T-helper 2 cell treated with Interferon-gamma antibody and Interleukin-4, amounts not matched to agents 5 μg/mL and 100 μg/mL, for 36 hours (primary cell): ENCODE measurements at regions not wholly inside any gene's neighbourhood (a gene's known extent, or its start where the extent isn't known, plus 50 kb on each side); places are given as distances from the start of the nearest gene placed in this dataset.

Source experiments
- DNase-seq: peaks from one replicate; pipeline ENCODE4 v3.0.0; 2021; ENCODE audit warnings: low spot score
- H3K27ac Mint-ChIP-seq: one replicate; pipeline ENCODE4 v1.8.0; 2021; ENCODE audit warnings: mild to moderate bottlenecking, mixed read lengths
- H3K27me3 Mint-ChIP-seq: one replicate; pipeline ENCODE4 v1.8.0; 2021; ENCODE audit warnings: low read depth, mixed read lengths
- H3K36me3 Mint-ChIP-seq: one replicate; pipeline ENCODE4 v1.8.0; 2021; ENCODE audit warnings: low read depth, mixed read lengths
- H3K4me1 Mint-ChIP-seq: one replicate; pipeline ENCODE4 v1.8.0; 2021; ENCODE audit warnings: low read depth, mixed read lengths
- H3K4me3 Mint-ChIP-seq: one replicate; pipeline ENCODE4 v1.8.0; 2022; ENCODE audit warnings: mild to moderate bottlenecking, moderate library complexity, mixed read lengths
- H3K9me3 Mint-ChIP-seq: one replicate; pipeline ENCODE4 v1.8.0; 2021; ENCODE audit warnings: mixed read lengths

DNA sequence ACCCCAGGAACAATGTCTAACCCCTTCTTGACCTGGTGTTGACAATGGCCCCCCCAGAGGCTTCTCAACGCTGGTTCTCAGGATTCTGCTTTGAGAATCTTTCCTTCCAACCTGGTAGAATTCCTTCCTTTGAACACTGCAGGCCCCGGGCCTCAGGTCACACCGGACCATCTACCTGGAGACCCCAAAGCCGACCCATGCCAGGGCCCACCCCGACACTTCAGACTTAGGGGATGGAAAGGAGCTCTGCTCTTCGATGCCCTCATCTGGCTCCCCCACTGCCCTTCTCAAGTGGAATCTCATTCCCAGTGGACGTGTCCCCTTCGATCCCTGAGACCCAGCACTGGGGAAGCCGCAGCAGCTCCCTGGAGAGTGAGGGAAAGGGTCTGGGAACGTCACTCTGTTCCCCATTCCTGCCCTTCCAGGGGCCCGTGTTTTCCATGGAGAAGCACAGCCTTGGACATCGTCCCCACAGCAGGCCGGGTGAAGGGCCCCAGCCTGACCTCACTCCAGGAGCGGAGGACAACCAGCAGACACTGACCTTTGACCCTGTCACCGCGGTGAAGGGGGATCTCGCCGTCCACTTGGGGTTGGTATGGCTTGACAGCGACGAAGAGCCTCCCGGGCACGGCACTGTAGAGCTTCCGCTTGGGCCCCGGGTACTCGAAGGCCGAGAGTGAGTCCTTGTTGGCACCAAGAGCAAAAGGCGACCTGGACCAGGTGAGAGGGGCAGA, 408.3 kb downstream of the CTTN start:
- Mint-ChIP-seq H3K36me3 (no peaks in the 10 kb centered on the region), H3K27ac (no peak overlapping the region), H3K4me3 (no peak overlapping the region), H3K27me3 (no peaks in the 10 kb centered on the region), H3K9me3 (no peaks in the 10 kb centered on the region), H3K4me1 (no peaks in the 10 kb centered on the region)
- DNase-seq: no peak

DNA sequence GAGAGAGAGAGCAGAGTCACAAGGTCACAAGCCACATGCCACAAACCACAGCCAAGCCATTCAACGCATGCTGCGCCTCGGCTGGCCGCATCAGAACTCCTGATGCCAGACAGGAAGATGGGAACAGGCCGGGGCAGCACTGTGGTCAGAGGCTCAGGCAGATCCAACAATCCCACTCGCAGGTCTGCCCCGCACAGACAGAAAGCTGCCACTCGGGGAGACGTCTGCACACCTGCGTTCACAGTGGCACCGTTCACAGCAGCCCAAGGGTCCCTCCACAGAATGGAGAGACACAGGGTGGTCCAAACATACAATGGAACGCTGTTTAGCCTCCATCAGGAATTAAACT, 408.8 kb downstream of the CTTN start:
- no peaks in the 10 kb centered on the region for H3K36me3 Mint-ChIP-seq
- DNase-seq: no peak
- H3K27me3 Mint-ChIP-seq: no peaks in the 10 kb centered on the region
- H3K4me3 Mint-ChIP-seq: no peak overlapping the region
- no peaks in the 10 kb centered on the region for H3K4me1 Mint-ChIP-seq
- no peaks in the 10 kb centered on the region for H3K9me3 Mint-ChIP-seq
- no peak overlapping the region for H3K27ac Mint-ChIP-seq

DNA sequence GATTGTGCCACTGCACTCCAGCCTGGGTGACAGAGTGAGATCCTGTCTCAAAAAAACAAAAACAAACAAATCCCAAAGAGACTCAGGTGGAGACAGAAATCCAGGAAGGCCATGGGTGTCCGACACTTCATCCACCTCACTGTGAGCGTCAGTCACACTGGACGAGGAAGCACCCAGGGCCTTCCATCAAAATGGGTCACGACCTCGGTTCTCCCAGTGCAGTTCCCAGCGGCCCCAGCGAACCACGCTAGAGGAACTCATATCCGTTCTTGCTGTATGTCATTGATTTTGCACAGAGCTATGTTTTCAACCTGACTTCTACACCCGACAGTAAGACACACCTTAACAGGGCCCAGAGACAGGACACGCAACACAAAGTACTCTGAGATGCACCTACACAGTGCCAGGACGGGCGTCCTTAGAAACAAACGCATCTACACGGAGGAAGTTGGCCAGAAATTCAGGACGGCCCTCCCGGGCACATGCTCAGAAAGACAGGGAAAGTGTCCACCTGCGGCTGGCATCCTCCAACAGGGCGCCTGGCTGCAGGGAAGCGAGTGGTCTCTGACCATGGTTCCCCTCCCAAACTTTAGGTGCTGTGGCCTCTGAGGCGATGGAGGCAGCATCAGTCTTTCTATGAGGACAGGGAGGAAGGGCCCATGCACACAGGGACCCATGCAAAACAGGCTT, 410.5 kb downstream of the CTTN start:
- H3K4me3 Mint-ChIP-seq: no peak overlapping the region
- no peak for DNase-seq
- no peaks in the 10 kb centered on the region for H3K27me3 Mint-ChIP-seq
- H3K27ac Mint-ChIP-seq: no peak overlapping the region
- H3K36me3 Mint-ChIP-seq: no peaks in the 10 kb centered on the region
- no peaks in the 10 kb centered on the region for H3K9me3 Mint-ChIP-seq
- no peaks in the 10 kb centered on the region for H3K4me1 Mint-ChIP-seq

DNA sequence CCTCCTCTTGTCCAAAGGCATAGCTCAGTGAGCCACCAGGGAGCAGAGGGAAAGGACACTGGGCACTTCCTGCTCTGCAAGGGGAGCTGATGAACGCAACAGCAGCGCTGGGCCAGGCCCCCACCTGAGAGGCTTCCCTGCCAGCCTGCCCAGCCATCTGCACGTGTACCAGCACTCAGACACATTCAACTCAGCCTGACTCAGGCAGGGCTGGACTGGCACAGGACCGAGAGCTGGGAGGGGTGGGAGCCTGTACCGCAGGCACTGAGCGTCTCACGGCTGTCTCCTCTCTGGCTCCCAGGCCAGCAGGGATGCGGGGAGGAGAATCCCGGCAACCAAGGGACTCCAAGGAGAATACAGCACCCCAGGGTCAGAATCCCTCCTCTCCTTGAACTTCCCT, 411.8 kb downstream of the CTTN start:
- Mint-ChIP-seq H3K27ac (no peak overlapping the region), H3K4me3 (no peak overlapping the region), H3K9me3 (no peaks in the 10 kb centered on the region), H3K4me1 (no peaks in the 10 kb centered on the region), H3K27me3 (no peaks in the 10 kb centered on the region), H3K36me3 (no peaks in the 10 kb centered on the region)
- DNase-seq: no peak

DNA sequence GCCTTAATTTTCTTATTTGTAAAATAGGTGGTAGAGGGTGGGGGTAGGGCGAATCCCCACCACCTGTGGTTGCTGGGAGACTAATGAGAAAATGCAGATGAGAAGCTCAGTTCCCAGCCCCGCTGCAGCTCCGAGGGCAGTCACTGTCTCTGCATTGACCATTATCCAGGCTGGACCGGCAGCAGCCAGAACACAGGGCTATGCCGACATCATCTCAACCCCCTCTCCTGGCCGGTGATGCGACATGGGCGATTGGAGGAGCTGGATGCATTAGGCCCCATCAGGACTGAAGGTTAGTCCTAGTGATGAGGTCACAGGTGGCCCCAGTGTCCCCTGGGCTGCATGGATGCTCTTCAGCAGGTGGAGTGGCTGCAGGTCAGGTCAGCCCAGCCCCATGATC, 412.4 kb downstream of the CTTN start:
- Mint-ChIP-seq H3K27ac (no peak overlapping the region), H3K27me3 (no peaks in the 10 kb centered on the region), H3K9me3 (no peaks in the 10 kb centered on the region), H3K4me3 (no peak overlapping the region), H3K36me3 (no peaks in the 10 kb centered on the region), H3K4me1 (no peaks in the 10 kb centered on the region)
- DNase-seq: no peak

DNA sequence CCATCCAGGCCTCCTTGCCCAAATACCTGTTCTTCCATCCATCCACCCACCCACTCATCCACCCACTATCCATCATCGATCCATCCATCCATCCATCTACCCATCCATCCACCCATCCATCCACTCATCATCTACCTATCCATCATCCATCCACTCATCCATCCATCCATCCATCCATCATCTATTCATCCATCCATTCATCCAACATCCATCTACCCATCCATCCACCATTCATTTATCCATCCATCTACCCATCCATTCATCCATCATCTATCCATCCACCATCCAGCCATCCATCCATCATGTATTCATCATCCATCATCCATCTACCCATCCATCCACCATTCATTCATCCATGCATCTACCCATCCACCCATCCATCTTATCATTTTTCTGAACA, 413.2 kb downstream of the CTTN start:
- DNase-seq: no peak
- H3K27ac Mint-ChIP-seq: no peak overlapping the region
- H3K36me3 Mint-ChIP-seq: no peaks in the 10 kb centered on the region
- H3K4me1 Mint-ChIP-seq: no peaks in the 10 kb centered on the region
- no peaks in the 10 kb centered on the region for H3K27me3 Mint-ChIP-seq
- no peak overlapping the region for H3K4me3 Mint-ChIP-seq
- no peaks in the 10 kb centered on the region for H3K9me3 Mint-ChIP-seq

DNA sequence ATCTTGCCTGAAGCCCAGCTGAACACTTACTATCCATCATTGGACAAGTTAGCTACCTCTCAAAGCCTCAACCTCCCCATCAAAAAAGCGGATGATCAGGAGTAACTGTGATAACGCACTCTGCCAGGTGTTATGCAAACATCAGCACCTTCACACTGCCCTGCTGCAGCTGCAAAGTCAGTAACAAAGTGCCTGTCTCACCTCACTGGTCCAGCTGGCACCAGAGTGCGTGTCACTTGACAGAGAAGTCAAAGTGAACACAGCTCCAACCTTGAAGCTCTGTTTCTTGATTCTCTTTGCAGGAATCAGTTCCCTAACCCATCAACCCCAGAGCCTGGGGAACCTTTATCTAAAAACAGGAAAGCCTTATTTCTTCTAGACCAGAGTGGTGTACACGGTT, 413.6 kb downstream of the CTTN start:
- H3K4me3 Mint-ChIP-seq: no peak overlapping the region
- DNase-seq: no peak
- no peaks in the 10 kb centered on the region for H3K36me3 Mint-ChIP-seq
- no peaks in the 10 kb centered on the region for H3K27me3 Mint-ChIP-seq
- no peaks in the 10 kb centered on the region for H3K4me1 Mint-ChIP-seq
- H3K9me3 Mint-ChIP-seq: no peaks in the 10 kb centered on the region
- no peak overlapping the region for H3K27ac Mint-ChIP-seq

DNA sequence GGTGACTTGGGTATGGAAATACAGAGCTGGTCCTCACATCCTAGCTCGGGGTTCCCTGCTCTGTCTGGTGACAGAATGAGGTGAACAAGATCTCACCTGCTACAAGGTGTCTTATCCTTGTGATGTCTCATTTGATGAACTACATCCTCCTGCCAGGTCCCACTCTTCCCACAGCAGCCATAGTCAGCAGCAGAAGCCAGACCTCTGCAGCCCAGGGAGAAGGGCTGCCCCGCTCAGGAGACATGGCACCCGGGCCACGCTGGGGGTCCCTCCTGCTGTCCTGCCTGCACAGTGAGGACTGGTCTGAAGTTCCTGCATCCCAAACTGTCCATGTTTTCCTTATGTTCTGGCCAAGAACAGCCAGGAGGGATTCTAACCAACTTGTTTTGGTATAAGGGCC, 414.1 kb downstream of the CTTN start:
- Mint-ChIP-seq H3K36me3 (no peaks in the 10 kb centered on the region), H3K27ac (no peak overlapping the region), H3K9me3 (no peaks in the 10 kb centered on the region), H3K4me3 (no peak overlapping the region), H3K27me3 (no peaks in the 10 kb centered on the region), H3K4me1 (no peaks in the 10 kb centered on the region)
- no peak for DNase-seq

DNA sequence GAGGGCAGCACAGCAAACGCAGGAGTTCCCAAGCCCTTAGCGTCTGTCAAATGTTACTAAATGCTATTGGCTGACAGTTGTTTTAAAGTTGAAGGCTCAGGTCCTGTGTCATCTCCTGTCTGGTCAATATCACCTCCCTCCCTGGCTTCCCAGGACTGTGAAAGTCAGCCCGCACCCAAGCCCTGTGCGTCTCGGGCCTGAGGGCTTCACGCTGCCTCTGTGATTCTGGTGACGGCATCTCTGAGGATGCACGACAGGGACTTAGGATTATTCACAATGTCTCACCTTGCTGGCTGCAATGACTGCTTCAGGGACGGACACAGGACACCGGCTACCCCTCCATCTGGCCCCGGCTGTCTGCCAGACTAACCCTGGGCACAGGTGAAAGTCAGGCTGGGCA, 415.3 kb downstream of the CTTN start:
- Mint-ChIP-seq H3K27me3 (no peaks in the 10 kb centered on the region), H3K4me3 (no peak overlapping the region), H3K36me3 (no peaks in the 10 kb centered on the region), H3K27ac (no peak overlapping the region), H3K4me1 (no peaks in the 10 kb centered on the region), H3K9me3 (no peaks in the 10 kb centered on the region)
- DNase-seq: no peak

DNA sequence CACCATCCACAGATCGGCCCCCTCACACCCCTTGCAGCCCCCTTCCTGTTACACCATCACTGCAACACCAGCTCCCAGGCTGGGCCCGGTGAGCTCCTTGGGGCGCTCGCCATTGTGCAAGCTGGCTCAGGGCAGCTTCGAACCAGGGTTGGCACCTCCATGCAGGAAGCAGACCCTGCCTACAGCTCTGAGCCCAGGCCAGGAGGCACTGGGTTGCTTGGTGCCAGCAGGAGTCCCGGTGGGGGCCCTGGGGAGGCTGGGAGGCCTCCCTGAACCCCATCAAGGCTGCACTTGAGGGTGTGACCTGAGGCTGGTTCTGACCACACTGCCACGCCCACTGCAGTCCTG, 417.1 kb downstream of the CTTN start:
- H3K4me3 Mint-ChIP-seq: no peak overlapping the region
- no peaks in the 10 kb centered on the region for H3K9me3 Mint-ChIP-seq
- H3K4me1 Mint-ChIP-seq: no peaks in the 10 kb centered on the region
- no peak for DNase-seq
- H3K27me3 Mint-ChIP-seq: no peaks in the 10 kb centered on the region
- H3K36me3 Mint-ChIP-seq: no peaks in the 10 kb centered on the region
- no peak overlapping the region for H3K27ac Mint-ChIP-seq

DNA sequence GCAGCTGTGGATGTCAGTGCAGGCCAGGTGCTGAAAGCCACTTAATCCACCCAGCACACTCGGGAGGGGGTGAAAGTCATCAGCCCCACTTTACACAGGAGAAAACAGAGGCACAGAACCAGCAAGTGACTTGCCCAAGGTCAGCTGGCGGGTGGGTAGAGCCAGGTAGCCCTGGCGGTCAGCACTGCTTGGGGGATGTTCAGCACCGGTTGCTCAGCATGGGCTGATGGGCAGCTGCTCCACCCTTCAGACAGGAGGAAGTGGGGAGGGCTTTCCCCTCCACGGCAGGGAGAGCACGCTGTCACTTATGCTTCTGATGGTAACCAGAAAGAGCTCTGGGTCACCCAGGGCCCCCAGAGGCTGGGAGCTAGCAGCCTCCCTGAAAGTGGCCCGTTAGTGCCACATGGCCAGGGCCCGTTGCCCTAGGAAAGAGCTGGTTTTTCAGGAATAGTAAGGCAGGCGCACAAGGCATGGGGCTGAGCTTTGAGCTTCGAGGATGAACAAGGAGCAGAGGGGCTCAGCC, 417.9 kb downstream of the CTTN start:
- H3K4me3 Mint-ChIP-seq: no peak overlapping the region
- H3K36me3 Mint-ChIP-seq: no peaks in the 10 kb centered on the region
- H3K9me3 Mint-ChIP-seq: no peaks in the 10 kb centered on the region
- no peak for DNase-seq
- H3K27me3 Mint-ChIP-seq: no peaks in the 10 kb centered on the region
- H3K27ac Mint-ChIP-seq: no peak overlapping the region
- no peaks in the 10 kb centered on the region for H3K4me1 Mint-ChIP-seq

DNA sequence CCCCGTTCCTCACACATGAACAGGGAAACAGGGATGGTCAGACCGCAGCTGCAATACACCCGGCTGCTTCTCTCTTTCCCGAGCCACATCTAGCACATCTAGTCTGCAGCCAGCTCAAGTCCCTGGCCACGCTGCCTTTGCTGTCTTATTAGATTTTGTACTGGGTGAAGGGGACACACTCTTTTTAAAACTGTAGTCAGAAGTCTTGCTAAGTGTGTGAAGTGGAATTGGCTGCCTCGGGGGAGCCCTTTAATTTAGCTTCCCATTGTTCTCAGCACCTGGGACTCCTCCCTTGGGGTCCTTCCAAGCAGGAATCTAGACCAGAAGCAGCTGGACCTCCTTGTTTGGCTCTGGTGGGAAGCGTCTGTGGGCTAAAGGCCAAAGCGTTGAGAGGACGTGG, 420.0 kb downstream of the CTTN start:
- H3K27me3 Mint-ChIP-seq: no peaks in the 10 kb centered on the region
- H3K36me3 Mint-ChIP-seq: no peaks in the 10 kb centered on the region
- H3K4me1 Mint-ChIP-seq: no peaks in the 10 kb centered on the region
- H3K9me3 Mint-ChIP-seq: no peaks in the 10 kb centered on the region
- H3K27ac Mint-ChIP-seq: no peak overlapping the region
- no peak overlapping the region for H3K4me3 Mint-ChIP-seq
- no peak for DNase-seq

DNA sequence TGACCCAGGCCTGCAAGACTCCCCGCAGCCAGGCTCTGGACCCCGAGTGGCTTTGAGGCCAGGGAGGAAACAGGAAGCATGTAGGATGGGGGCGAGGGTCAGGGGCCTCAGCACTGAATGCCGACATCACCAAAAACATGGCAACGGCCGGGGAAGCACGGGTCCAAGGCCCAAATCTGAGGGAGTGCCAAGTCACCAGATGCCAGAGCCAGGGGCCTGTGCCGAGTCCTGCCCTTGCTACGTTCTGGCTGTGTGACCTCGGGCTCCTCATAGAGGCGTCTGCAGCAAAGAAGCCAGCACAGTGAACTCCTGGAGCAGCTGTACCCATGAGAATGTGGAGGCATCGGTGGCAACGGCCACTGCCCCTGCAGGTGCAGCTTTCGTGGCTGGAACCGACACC, 420.7 kb downstream of the CTTN start:
- H3K27ac Mint-ChIP-seq: no peak overlapping the region
- DNase-seq: no peak
- H3K36me3 Mint-ChIP-seq: no peaks in the 10 kb centered on the region
- peaks cover 4% of the 10 kb centered on the region for H3K27me3 Mint-ChIP-seq
- H3K4me3 Mint-ChIP-seq: no peak overlapping the region
- no peaks in the 10 kb centered on the region for H3K4me1 Mint-ChIP-seq
- H3K9me3 Mint-ChIP-seq: no peaks in the 10 kb centered on the region

DNA sequence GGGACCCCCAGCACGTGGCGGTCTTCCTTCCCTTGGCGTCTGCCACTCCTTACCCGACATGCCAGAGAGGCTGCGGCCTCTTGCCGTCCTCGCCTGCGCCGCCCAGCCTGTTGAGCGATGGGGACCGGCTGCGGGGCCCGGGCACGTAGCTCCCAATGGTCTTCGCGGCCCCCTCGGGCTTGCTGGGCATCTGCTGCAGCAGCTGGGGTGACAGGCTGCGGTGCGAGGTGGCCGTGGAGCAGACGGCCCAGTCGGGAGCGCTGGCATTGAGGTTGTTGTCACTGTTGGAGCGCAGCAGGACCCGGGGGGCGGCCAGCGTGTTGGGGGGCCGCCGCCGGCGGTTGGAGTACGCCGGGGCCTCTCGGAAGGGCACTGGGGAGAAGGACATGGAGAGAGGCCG, 422.0 kb downstream of the CTTN start:
- Mint-ChIP-seq H3K27ac (no peak overlapping the region), H3K27me3 (peaks cover 15% of the 10 kb centered on the region), H3K4me3 (no peak overlapping the region), H3K4me1 (no peaks in the 10 kb centered on the region), H3K36me3 (no peaks in the 10 kb centered on the region), H3K9me3 (no peaks in the 10 kb centered on the region)
- no peak for DNase-seq

DNA sequence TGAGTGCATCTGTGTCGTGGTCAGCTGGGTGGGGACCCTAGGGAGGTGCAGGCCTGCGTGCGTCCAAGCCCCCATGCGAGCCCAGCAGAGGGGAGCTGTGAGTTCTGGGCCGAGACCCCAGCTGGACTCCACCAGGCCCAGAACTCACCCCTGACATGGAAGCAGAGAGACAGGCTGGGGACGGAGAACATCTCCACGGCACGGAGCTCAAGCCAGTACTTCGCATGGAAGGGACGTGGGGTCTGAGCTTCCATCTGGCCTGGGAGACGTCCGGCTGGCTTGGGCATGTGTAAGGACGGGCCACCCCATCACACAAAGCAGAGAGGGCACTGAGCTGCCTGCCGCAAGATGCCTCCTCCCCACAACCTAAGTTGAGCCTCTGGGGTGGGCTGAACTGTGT, 422.4 kb downstream of the CTTN start:
- Mint-ChIP-seq H3K27me3 (peaks cover 19% of the 10 kb centered on the region), H3K4me1 (no peaks in the 10 kb centered on the region), H3K27ac (no peak overlapping the region), H3K9me3 (no peaks in the 10 kb centered on the region), H3K4me3 (no peak overlapping the region), H3K36me3 (no peaks in the 10 kb centered on the region)
- no peak for DNase-seq
